HL-60 (cell line): ENCODE measurements at regions not wholly inside any gene's neighbourhood (a gene's known extent, or its start where the extent isn't known, plus 50 kb on each side); places are given as distances from the start of the nearest gene placed in this dataset.

ENCODE experiments used
- DNase-seq, 2 experiments: peaks; one replicate each; pipeline ENCODE4 v3.0.0-alpha.2; 2010 to 2020; ENCODE audit warnings: low read depth in 1 of 2, low spot score in 1 of 2
- H3K27ac ChIP-seq: fragments of 250-450 bp; sonication (Bioruptor Pico); replicated peaks from 2 replicates; pipeline ENCODE4 v1.5.1; 2020; ENCODE audit warnings: mild to moderate bottlenecking, moderate library complexity
- H3K27me3 ChIP-seq: fragments of 250-450 bp; sonication (Bioruptor Pico); 2 replicates; pipeline ENCODE4 v1.5.1; 2021; ENCODE audit warnings: mild to moderate bottlenecking, moderate library complexity; ENCODE audit not compliant: insufficient read depth, poor library complexity, severe bottlenecking
- H3K4me3 ChIP-seq: replicated peaks from 2 replicates; pipeline ENCODE4 v1.5.1; 2011; ENCODE audit warnings: mild to moderate bottlenecking, control low read depth, low read length; ENCODE audit not compliant: insufficient read depth
- CTCF ChIP-seq: IDR thresholded peaks from one replicate; pipeline ENCODE4 v1.5.1; 2011; ENCODE audit warnings: low read length, control low read depth, inconsistent platforms; ENCODE audit not compliant: insufficient read depth
- GABPA ChIP-seq: IDR thresholded peaks from 2 replicates; pipeline ENCODE4 v1.6.1; 2012; ENCODE audit warnings: low read depth
- POLR2AphosphoS5 ChIP-seq: IDR thresholded peaks from 2 replicates; pipeline ENCODE4 v1.6.1; 2012; ENCODE audit warnings: low read depth
- REST ChIP-seq: IDR thresholded peaks from 2 replicates; pipeline ENCODE4 v1.6.1; 2012; ENCODE audit warnings: low read depth; ENCODE audit not compliant: insufficient replicate concordance
- SPI1 ChIP-seq: IDR thresholded peaks from 2 replicates; pipeline ENCODE4 v1.6.1; 2012; ENCODE audit warnings: low read depth, mild to moderate bottlenecking, borderline replicate concordance

- no peak for DNase-seq
- TF ChIP-seq POLR2AphosphoS5 (no peak), REST (no peak), SPI1 (no peak), GABPA (no peak), CTCF (no peak)
- Histone ChIP-seq H3K27ac (no peak overlapping the region), H3K27me3 (no peaks in the 10 kb centered on the region), H3K4me3 (no peak overlapping the region)
Measured at GRCh38 chr2:172299741-172300140, 127.6 kb upstream of the ITGA6 start.

- H3K4me3 ChIP-seq = no peak overlapping the region
- no peak overlapping the region for H3K27ac ChIP-seq
- no peak for TF ChIP-seq POLR2AphosphoS5
- no peak for TF ChIP-seq CTCF
- TF ChIP-seq REST = no peak
- no peak for TF ChIP-seq GABPA
- TF ChIP-seq SPI1 = no peak
- no peak for DNase-seq
- H3K27me3 ChIP-seq = no peaks in the 10 kb centered on the region
Measured at GRCh38 chr2:172300851-172301250, 126.5 kb upstream of the ITGA6 start.

- TF ChIP-seq SPI1 = no peak
- TF ChIP-seq GABPA = no peak
- no peak for TF ChIP-seq REST
- TF ChIP-seq POLR2AphosphoS5 = no peak
- no peak for DNase-seq
- H3K27ac ChIP-seq = no peak overlapping the region
- no peak overlapping the region for H3K4me3 ChIP-seq
- H3K27me3 ChIP-seq = no peaks in the 10 kb centered on the region
Measured at GRCh38 chr2:172305066-172305465, 122.3 kb upstream of the ITGA6 start.

GRCh38 chr2:172307800-172308199 lies 119.6 kb upstream of the ITGA6 start:
- no peak overlapping the region for H3K27ac ChIP-seq
- TF ChIP-seq GABPA (no peak), CTCF (no peak), SPI1 (no peak), REST (no peak), POLR2AphosphoS5 (no peak)
- H3K4me3 ChIP-seq = no peak overlapping the region
- H3K27me3 ChIP-seq = no peaks in the 10 kb centered on the region
- DNase-seq = no peak
